ENCODE measurements at regions not wholly inside any gene's neighbourhood (a gene's known extent, or its start where the extent isn't known, plus 50 kb on each side); places are given as distances from the start of the nearest gene placed in this dataset.

GRCh38 chr6:169109411-169110220 is 144.0 kb downstream of the THBS2 start:
- TF ChIP-seq CTCF (IDR thresholded peaks at IDR 0.05; ENCODE audit: low read length) (no peak), EZH2 (optimal IDR thresholded peaks at IDR 0.05; ENCODE audit: low read depth, low read length) (no peak)
